Fibroblast of lung (primary cell): ENCODE measurements at regions not wholly inside any gene's neighbourhood (a gene's known extent, or its start where the extent isn't known, plus 50 kb on each side); places are given as distances from the start of the nearest gene placed in this dataset.

Experiments used
- CTCF ChIP-seq, 2 donors: IDR thresholded peaks in 1 of 2; conservative IDR thresholded peaks in 1 of 2; 1 replicate in 1 of 2; 2 replicates in 1 of 2; pipeline ENCODE4 v1.5.1; 2011 to 2012; ENCODE audit warnings: low read length in 2 of 2, control low read depth in 1 of 2, inconsistent platforms in 1 of 2, low read depth in 1 of 2, mild to moderate bottlenecking in 1 of 2
- EZH2 ChIP-seq: IDR thresholded peaks from 2 replicates; pipeline ENCODE4 v1.5.1; 2012; ENCODE audit warnings: low read length, control low read depth, mild to moderate bottlenecking; ENCODE audit errors: missing control alignments

- no peak for TF ChIP-seq CTCF (conservative IDR thresholded peaks at IDR 0.05 in 1 of 2, IDR thresholded peaks at IDR 0.05 in 1 of 2; ENCODE audit: low read depth in 1 of 2, low read length in 2 of 2)
- no peak for TF ChIP-seq EZH2
Measured at GRCh38 chr4:133647206-133647605, 498.1 kb downstream of the PCDH10 start.
